Activated naive CD4-positive, alpha-beta T cell treated with anti-CD3 and anti-CD28 coated beads, Interleukin-2, amount 10 ng/mL, durations not matched to agents 7 days and 5 days (primary cell): ENCODE measurements at regions not wholly inside any gene's neighbourhood (a gene's known extent, or its start where the extent isn't known, plus 50 kb on each side); places are given as distances from the start of the nearest gene placed in this dataset.

Experiments used
- CTCF ChIA-PET: fragments of 350-600 bp; sonication (Branson Sonifier 250); formaldehyde crosslinking; loops from one replicate; lab custom pipeline; 2021; ENCODE audit warnings: antibody characterized with exemption; lab: Charles Lee
- DNase-seq: peaks from one replicate; pipeline ENCODE4 v3.0.0-alpha.2; 2020
- H3K27ac Mint-ChIP-seq: one replicate; pipeline ENCODE4 v1.8.0; 2021; ENCODE audit warnings: mild to moderate bottlenecking, moderate library complexity, mixed read lengths
- H3K27me3 Mint-ChIP-seq: one replicate; pipeline ENCODE4 v1.8.0; 2021; ENCODE audit warnings: mild to moderate bottlenecking, mixed read lengths
- H3K36me3 Mint-ChIP-seq: one replicate; pipeline ENCODE4 v1.8.0; 2021; ENCODE audit warnings: mixed read lengths
- H3K4me1 Mint-ChIP-seq: one replicate; pipeline ENCODE4 v1.8.0; 2021; ENCODE audit warnings: mixed read lengths
- H3K4me3 Mint-ChIP-seq: one replicate; pipeline ENCODE4 v1.8.0; 2021; ENCODE audit warnings: mild to moderate bottlenecking, moderate library complexity, mixed read lengths
- H3K9me3 Mint-ChIP-seq: one replicate; pipeline ENCODE4 v1.8.0; 2021; ENCODE audit warnings: mixed read lengths

- H3K27ac Mint-ChIP-seq, result no peak overlapping the region
- no peak overlapping the region for H3K4me3 Mint-ChIP-seq
- H3K27me3 Mint-ChIP-seq, result peaks cover 29% of the 10 kb centered on the region
- no peaks in the 10 kb centered on the region for H3K9me3 Mint-ChIP-seq
- H3K36me3 Mint-ChIP-seq, result no peaks in the 10 kb centered on the region
- no peak for DNase-seq
- CTCF ChIA-PET, result no interaction called here
- H3K4me1 Mint-ChIP-seq, result no peaks in the 10 kb centered on the region
Observed at GRCh38 chr3:126274735-126275619, 82.2 kb downstream of the KLF15 start.

DNA sequence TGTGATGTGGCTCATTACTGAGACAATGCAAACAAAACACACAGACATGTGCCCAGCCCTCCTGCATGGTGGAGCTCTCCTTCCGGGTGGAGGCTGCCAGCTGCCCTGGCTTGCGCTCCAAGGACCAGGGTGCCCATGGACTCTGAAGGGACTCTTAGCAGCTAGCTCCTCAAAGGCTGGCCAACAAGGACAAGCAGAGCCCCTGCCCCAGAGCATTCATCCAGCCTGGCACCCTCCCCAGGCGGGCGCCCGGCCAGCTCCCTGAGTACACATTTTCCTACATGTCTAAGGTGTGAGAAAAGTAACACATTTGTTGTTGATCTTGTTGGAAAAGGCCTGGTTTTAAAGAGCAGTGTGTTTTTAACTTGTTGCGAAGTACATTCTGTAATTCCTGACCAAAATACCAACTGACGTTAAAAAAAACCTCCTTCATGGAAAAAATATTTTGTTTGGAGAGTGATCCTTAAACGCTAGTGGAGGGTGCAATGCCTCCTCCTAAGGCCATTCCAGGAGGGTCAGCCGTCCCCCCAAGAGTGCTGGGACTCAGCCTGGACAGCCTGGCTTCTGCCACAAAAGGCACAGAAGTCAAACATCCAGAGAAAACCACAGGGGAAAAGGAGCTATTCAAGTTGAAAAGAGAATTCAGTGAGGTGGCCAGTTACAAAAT, 86.9 kb downstream of the KLF15 start:
- Mint-ChIP-seq H3K36me3 (no peaks in the 10 kb centered on the region), H3K9me3 (no peaks in the 10 kb centered on the region), H3K4me1 (no peaks in the 10 kb centered on the region), H3K27ac (no peak overlapping the region), H3K4me3 (no peak overlapping the region), H3K27me3 (peaks cover 51% of the 10 kb centered on the region)
- CTCF ChIA-PET, result no interaction called here
- no peak for DNase-seq

- Mint-ChIP-seq H3K9me3 (no peaks in the 10 kb centered on the region), H3K27ac (no peak overlapping the region), H3K36me3 (no peaks in the 10 kb centered on the region), H3K4me3 (no peak overlapping the region), H3K27me3 (peaks cover 48% of the 10 kb centered on the region), H3K4me1 (no peaks in the 10 kb centered on the region)
- CTCF ChIA-PET, result no interaction called here
- DNase-seq, result no peak
Observed at GRCh38 chr3:126269354-126269753, 87.9 kb downstream of the KLF15 start.

DNA sequence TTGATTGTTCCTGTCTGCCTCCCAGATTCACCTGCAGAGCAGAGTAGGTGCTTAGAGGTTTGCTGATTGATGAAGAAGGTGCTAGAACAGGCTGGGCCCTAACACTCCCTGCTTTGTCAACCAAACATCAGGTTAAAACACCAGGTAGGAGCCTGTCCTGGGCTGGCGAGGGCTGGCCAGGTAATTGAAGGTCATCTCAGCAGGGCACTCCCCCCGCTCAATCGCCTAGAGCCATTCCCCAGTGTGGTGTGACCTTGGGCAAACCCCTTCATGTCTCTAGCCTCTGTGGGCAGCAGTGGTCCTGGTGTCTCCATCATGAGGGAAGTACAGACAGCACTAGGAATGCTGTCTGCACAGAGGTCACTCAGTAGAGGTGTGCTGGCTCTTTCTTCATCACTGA, 88.3 kb downstream of the KLF15 start:
- Mint-ChIP-seq H3K9me3 (no peaks in the 10 kb centered on the region), H3K27me3 (peaks cover 48% of the 10 kb centered on the region), H3K4me1 (no peaks in the 10 kb centered on the region), H3K27ac (no peak overlapping the region), H3K4me3 (no peak overlapping the region), H3K36me3 (no peaks in the 10 kb centered on the region)
- no peak for DNase-seq
- CTCF ChIA-PET, result no interaction called here

DNA sequence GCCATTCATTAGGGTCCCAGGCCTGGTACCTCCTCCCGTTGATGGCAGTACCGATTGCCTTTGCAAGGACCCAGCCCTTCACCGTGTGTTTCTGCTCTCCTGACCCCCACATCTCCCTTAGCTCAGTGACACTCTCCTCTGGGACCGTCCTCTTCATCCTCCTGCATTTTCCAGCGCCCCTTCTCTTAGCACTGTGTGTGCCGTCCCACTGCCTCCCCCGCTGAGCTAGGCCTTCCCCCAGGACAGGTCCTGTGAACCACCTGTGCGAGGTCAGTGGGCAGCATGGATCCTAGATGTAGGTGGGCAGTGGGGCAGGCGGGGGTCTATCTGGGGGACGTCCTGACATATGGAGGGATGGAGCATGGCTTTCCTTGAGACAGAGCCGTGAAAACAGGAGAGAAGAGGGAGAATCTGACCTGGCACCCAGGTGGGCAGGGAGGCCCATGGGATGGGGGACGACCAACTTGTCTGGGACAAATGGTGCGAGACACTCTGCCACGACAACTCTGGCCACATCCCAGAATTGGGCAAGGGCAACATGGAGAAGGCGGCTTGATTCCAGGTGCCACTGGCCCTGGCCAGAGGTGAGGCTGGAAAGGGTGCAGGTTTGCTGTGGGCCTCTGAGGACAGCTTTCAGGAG, 87.7 kb upstream of the ALDH1L1 start:
- H3K27ac Mint-ChIP-seq, result no peak overlapping the region
- peaks cover 52% of the 10 kb centered on the region for H3K27me3 Mint-ChIP-seq
- H3K36me3 Mint-ChIP-seq, result no peaks in the 10 kb centered on the region
- no peak overlapping the region for H3K4me3 Mint-ChIP-seq
- H3K4me1 Mint-ChIP-seq, result no peaks in the 10 kb centered on the region
- no peaks in the 10 kb centered on the region for H3K9me3 Mint-ChIP-seq
- DNase-seq, result no peak
- CTCF ChIA-PET, result no interaction called here

GRCh38 chr3:126267169-126267975, 87.0 kb upstream of the ALDH1L1 start:
- CTCF ChIA-PET, result no interaction called here
- peaks cover 48% of the 10 kb centered on the region for H3K27me3 Mint-ChIP-seq
- H3K4me1 Mint-ChIP-seq, result no peaks in the 10 kb centered on the region
- H3K9me3 Mint-ChIP-seq, result no peaks in the 10 kb centered on the region
- no peaks in the 10 kb centered on the region for H3K36me3 Mint-ChIP-seq
- H3K4me3 Mint-ChIP-seq, result no peak overlapping the region
- H3K27ac Mint-ChIP-seq, result no peak overlapping the region
- DNase-seq, result no peak

GRCh38 chr3:126266850-126267168, 86.4 kb upstream of the ALDH1L1 start:
- DNase-seq, result no peak
- Mint-ChIP-seq H3K9me3 (no peaks in the 10 kb centered on the region), H3K36me3 (no peaks in the 10 kb centered on the region), H3K27me3 (peaks cover 48% of the 10 kb centered on the region), H3K4me3 (no peak overlapping the region), H3K4me1 (no peaks in the 10 kb centered on the region), H3K27ac (no peak overlapping the region)
- CTCF ChIA-PET, result no interaction called here

DNA sequence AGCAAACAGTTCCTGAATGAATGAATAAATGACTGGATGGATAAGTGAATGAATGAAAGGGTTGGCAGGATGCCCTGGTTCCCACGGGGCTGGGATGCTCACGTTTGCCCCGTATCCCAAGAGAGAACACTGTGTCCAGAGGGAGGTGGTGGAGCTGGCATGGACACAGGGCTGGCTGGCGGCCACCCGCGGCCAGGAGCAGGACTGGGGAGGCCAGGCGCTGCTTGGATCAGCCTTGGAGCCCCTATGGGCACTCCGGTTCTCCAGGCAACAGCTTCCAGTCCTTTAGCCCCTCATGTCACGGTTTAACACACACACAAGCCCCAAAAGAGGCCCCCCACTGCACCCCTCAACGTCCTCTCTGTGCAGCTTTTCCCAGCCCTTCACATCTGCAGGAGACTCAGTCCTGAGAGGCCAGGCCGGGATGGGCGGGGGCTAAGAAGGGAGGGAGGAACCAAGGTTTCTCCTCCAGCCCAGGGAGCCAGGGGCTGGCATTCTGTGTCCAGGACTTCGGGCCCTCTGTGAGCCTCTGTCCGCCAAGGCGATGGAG, 86.0 kb upstream of the ALDH1L1 start:
- Mint-ChIP-seq H3K27ac (no peak overlapping the region), H3K4me3 (no peak overlapping the region), H3K4me1 (no peaks in the 10 kb centered on the region), H3K27me3 (peaks cover 48% of the 10 kb centered on the region), H3K36me3 (no peaks in the 10 kb centered on the region), H3K9me3 (no peaks in the 10 kb centered on the region)
- CTCF ChIA-PET, result no interaction called here
- no peak for DNase-seq

- peaks cover 53% of the 10 kb centered on the region for H3K27me3 Mint-ChIP-seq
- CTCF ChIA-PET, result no interaction called here
Observed at GRCh38 chr3:126264952-126265351, 84.6 kb upstream of the ALDH1L1 start.

GRCh38 chr3:126264381-126264780, 84.0 kb upstream of the ALDH1L1 start:
- Mint-ChIP-seq H3K36me3 (no peaks in the 10 kb centered on the region), H3K27ac (no peak overlapping the region), H3K27me3 (peaks cover 53% of the 10 kb centered on the region), H3K4me1 (peaks cover 2% of the 10 kb centered on the region), H3K4me3 (no peak overlapping the region), H3K9me3 (no peaks in the 10 kb centered on the region)
- CTCF ChIA-PET, result no interaction called here
- no peak for DNase-seq

More at GRCh38 chr3:126264952-126265351, 84.6 kb upstream of the ALDH1L1 start:
- Mint-ChIP-seq H3K36me3 (no peaks in the 10 kb centered on the region), H3K4me3 (no peak overlapping the region), H3K4me1 (peaks cover 2% of the 10 kb centered on the region), H3K27ac (no peak overlapping the region), H3K9me3 (no peaks in the 10 kb centered on the region)
- no peak for DNase-seq

DNA sequence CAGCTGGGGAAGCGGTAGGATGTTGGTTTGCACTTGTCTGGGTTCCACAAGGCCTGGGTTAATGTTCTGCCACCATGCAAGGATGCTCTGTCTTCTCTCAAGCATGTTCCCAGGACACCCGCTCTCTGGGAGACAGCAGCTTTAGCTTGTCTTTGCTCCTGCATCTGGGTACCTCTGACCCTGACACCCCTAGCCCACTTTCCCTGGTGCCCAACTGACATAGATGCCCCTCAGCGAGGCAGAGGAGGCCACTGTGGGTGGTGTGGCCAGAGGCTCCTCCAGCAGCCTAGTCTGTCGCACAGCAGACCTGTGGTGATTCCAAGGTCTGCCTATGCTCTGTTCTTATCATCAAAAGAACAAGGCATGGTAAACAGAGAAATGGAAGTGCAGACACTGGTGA, 83.6 kb upstream of the ALDH1L1 start:
- Mint-ChIP-seq H3K9me3 (no peaks in the 10 kb centered on the region), H3K4me3 (no peak overlapping the region), H3K27ac (no peak overlapping the region), H3K36me3 (no peaks in the 10 kb centered on the region), H3K4me1 (peaks cover 2% of the 10 kb centered on the region), H3K27me3 (peaks cover 48% of the 10 kb centered on the region)
- DNase-seq, result no peak
- CTCF ChIA-PET, result no interaction called here

DNA sequence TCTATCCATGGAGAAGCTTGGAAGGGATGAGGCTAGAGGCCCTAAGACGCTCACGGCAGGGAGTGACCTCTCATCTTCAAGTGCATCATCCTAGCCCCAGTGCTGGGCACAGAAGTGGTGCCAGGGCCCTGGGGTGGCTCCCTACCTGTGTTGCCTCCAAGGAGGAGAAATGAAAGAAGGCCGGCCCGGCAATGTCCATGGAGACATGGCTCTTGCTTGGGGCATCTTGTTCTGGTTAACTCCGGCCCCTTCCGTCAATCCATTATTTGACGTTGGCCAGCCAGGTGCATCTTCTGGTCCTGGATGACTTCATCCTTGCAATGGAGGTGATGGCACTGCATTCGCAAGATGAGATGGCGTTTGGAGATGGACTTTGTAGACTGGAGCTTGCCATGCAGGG, 83.2 kb upstream of the ALDH1L1 start:
- CTCF ChIA-PET, result no interaction called here
- H3K36me3 Mint-ChIP-seq, result no peaks in the 10 kb centered on the region

DNA sequence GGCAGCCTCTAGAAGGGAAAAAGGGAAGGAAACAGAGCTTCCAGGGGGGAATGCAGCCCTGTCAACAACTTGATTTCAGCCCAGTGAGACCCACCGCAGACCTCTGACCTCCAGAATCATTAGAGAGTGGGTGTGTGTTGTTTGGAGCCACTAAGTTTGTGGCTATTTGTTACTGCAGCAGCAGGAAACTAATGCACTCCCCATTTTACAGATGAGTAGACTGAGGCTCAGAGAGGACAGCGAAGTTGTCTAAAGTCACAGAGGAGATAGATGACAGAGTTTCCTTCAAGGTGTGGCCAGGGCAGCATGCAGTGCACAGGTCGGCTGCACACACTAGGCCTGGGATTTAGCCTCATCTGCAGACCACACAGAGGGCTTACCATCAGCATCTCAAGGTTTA, 81.8 kb upstream of the ALDH1L1 start:
- Mint-ChIP-seq H3K9me3 (no peaks in the 10 kb centered on the region), H3K4me3 (no peak overlapping the region), H3K27ac (no peak overlapping the region), H3K27me3 (peaks cover 32% of the 10 kb centered on the region), H3K4me1 (peaks cover 2% of the 10 kb centered on the region), H3K36me3 (no peaks in the 10 kb centered on the region)
- DNase-seq, result no peak
- CTCF ChIA-PET, result no interaction called here

More for the DNA sequence above, 83.2 kb upstream of the ALDH1L1 start:
- DNase-seq, result no peak
- H3K4me1 Mint-ChIP-seq, result peaks cover 2% of the 10 kb centered on the region
- H3K4me3 Mint-ChIP-seq, result no peak overlapping the region
- H3K27ac Mint-ChIP-seq, result no peak overlapping the region
- H3K27me3 Mint-ChIP-seq, result peaks cover 44% of the 10 kb centered on the region
- no peaks in the 10 kb centered on the region for H3K9me3 Mint-ChIP-seq

GRCh38 chr3:126261037-126261436, 80.7 kb upstream of the ALDH1L1 start:
- no peaks in the 10 kb centered on the region for H3K36me3 Mint-ChIP-seq
- H3K27ac Mint-ChIP-seq, result no peak overlapping the region
- H3K9me3 Mint-ChIP-seq, result no peaks in the 10 kb centered on the region
- no peak overlapping the region for H3K4me3 Mint-ChIP-seq
- CTCF ChIA-PET, result no interaction called here
- peaks cover 2% of the 10 kb centered on the region for H3K4me1 Mint-ChIP-seq
- no peak for DNase-seq
- peaks cover 25% of the 10 kb centered on the region for H3K27me3 Mint-ChIP-seq
